ENCODE measurements at regions not wholly inside any gene's neighbourhood (a gene's known extent, or its start where the extent isn't known, plus 50 kb on each side); places are given as distances from the start of the nearest gene placed in this dataset.

- peaks cover 1% of the 10 kb centered on the region for H3K4me1 Mint-ChIP-seq (ENCODE audit: unreplicated experiment)
- no peak overlapping the region for H3K27ac Mint-ChIP-seq (ENCODE audit: unreplicated experiment)
- peaks cover 73% of the 10 kb centered on the region for H3K27me3 Mint-ChIP-seq (ENCODE audit: unreplicated experiment)
- no peak overlapping the region for H3K4me3 Mint-ChIP-seq (ENCODE audit: unreplicated experiment)
- TF ChIP-seq CTCF (IDR thresholded peaks at IDR 0.05): no peak
- no peaks in the 10 kb centered on the region for H3K36me3 Mint-ChIP-seq (ENCODE audit: unreplicated experiment)
- no peaks in the 10 kb centered on the region for H3K9me3 Mint-ChIP-seq (ENCODE audit: unreplicated experiment)
- no peak for DNase-seq (ENCODE audit: extremely low spot score, unreplicated experiment)
Observed at GRCh38 chr10:78617115-78617514, 451.7 kb upstream of the ZMIZ1 start.

- DNase-seq (ENCODE audit: extremely low spot score, unreplicated experiment): no peak
- H3K4me1 Mint-ChIP-seq (ENCODE audit: unreplicated experiment): peaks cover 1% of the 10 kb centered on the region
- peaks cover 72% of the 10 kb centered on the region for H3K27me3 Mint-ChIP-seq (ENCODE audit: unreplicated experiment)
- no peak overlapping the region for H3K4me3 Mint-ChIP-seq (ENCODE audit: unreplicated experiment)
- TF ChIP-seq CTCF (IDR thresholded peaks at IDR 0.05): no peak
- no peaks in the 10 kb centered on the region for H3K36me3 Mint-ChIP-seq (ENCODE audit: unreplicated experiment)
- no peaks in the 10 kb centered on the region for H3K9me3 Mint-ChIP-seq (ENCODE audit: unreplicated experiment)
- H3K27ac Mint-ChIP-seq (ENCODE audit: unreplicated experiment): no peak overlapping the region
Observed at GRCh38 chr10:78617631-78618030, 451.1 kb upstream of the ZMIZ1 start.

- Mint-ChIP-seq H3K27me3 (ENCODE audit: unreplicated experiment) (peaks cover 73% of the 10 kb centered on the region), H3K4me3 (ENCODE audit: unreplicated experiment) (no peak overlapping the region), H3K4me1 (ENCODE audit: unreplicated experiment) (peaks cover 1% of the 10 kb centered on the region), H3K27ac (ENCODE audit: unreplicated experiment) (no peak overlapping the region), H3K9me3 (ENCODE audit: unreplicated experiment) (no peaks in the 10 kb centered on the region), H3K36me3 (ENCODE audit: unreplicated experiment) (no peaks in the 10 kb centered on the region)
- DNase-seq (ENCODE audit: extremely low spot score, unreplicated experiment): no peak
- no peak for TF ChIP-seq CTCF (IDR thresholded peaks at IDR 0.05)
Observed at GRCh38 chr10:78618050-78618449, 450.7 kb upstream of the ZMIZ1 start.

GRCh38 chr10:78619115-78619851 lies 449.5 kb upstream of the ZMIZ1 start:
- H3K27me3 Mint-ChIP-seq (ENCODE audit: unreplicated experiment): peaks cover 79% of the 10 kb centered on the region
- no peaks in the 10 kb centered on the region for H3K9me3 Mint-ChIP-seq (ENCODE audit: unreplicated experiment)
- H3K36me3 Mint-ChIP-seq (ENCODE audit: unreplicated experiment): no peaks in the 10 kb centered on the region
- H3K27ac Mint-ChIP-seq (ENCODE audit: unreplicated experiment): no peak overlapping the region
- TF ChIP-seq CTCF (IDR thresholded peaks at IDR 0.05): no peak
- H3K4me1 Mint-ChIP-seq (ENCODE audit: unreplicated experiment): peaks cover 4% of the 10 kb centered on the region
- no peak overlapping the region for H3K4me3 Mint-ChIP-seq (ENCODE audit: unreplicated experiment)
- DNase-seq (ENCODE audit: extremely low spot score, unreplicated experiment): no peak

GRCh38 chr10:78619896-78620295 lies 448.9 kb upstream of the ZMIZ1 start:
- no peak for TF ChIP-seq CTCF (IDR thresholded peaks at IDR 0.05)
- Mint-ChIP-seq H3K27me3 (ENCODE audit: unreplicated experiment) (peaks cover 80% of the 10 kb centered on the region), H3K4me3 (ENCODE audit: unreplicated experiment) (no peak overlapping the region), H3K27ac (ENCODE audit: unreplicated experiment) (no peak overlapping the region), H3K9me3 (ENCODE audit: unreplicated experiment) (no peaks in the 10 kb centered on the region), H3K4me1 (ENCODE audit: unreplicated experiment) (peaks cover 4% of the 10 kb centered on the region), H3K36me3 (ENCODE audit: unreplicated experiment) (no peaks in the 10 kb centered on the region)
- no peak for DNase-seq (ENCODE audit: extremely low spot score, unreplicated experiment)
